ENCODE measurements at regions not wholly inside any gene's neighbourhood (a gene's known extent, or its start where the extent isn't known, plus 50 kb on each side); places are given as distances from the start of the nearest gene placed in this dataset.
"Not testable (repeated sequence)": the region's sequence is repeated elsewhere in the genome, so short reads cannot be mapped to it uniquely, and the experiment has no call there.

DNA sequence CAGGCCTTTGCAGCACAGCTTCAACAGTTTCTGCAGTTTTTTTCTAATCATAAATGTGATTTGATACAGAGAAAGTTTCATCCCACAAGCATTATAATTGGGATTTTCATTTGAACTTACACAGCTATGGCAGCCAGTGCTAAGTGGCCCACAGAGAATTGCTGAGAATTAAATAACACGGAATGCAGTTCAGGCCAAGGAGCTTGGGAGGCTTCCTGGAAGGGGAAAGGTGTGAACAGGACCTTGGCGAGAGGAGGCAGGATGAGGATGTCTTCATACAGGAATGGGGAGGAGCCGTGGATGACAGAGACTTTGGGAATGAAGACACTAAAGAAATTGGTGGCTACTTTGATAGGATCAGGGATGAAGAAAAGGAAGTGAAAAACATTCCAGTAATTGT is 95.3 kb downstream of the ZNF22 start:
- TF ChIP-seq, protein P1, sequence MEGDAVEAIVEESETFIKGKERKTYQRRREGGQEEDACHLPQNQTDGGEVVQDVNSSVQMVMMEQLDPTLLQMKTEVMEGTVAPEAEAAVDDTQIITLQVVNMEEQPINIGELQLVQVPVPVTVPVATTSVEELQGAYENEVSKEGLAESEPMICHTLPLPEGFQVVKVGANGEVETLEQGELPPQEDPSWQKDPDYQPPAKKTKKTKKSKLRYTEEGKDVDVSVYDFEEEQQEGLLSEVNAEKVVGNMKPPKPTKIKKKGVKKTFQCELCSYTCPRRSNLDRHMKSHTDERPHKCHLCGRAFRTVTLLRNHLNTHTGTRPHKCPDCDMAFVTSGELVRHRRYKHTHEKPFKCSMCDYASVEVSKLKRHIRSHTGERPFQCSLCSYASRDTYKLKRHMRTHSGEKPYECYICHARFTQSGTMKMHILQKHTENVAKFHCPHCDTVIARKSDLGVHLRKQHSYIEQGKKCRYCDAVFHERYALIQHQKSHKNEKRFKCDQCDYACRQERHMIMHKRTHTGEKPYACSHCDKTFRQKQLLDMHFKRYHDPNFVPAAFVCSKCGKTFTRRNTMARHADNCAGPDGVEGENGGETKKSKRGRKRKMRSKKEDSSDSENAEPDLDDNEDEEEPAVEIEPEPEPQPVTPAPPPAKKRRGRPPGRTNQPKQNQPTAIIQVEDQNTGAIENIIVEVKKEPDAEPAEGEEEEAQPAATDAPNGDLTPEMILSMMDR (IDR thresholded peaks at IDR 0.05): no peak
- Mint-ChIP-seq H3K4me3 (ENCODE audit: unreplicated experiment) (no peak overlapping the region), H3K9me3 (ENCODE audit: low read depth) (no peaks in the 10 kb centered on the region), H3K36me3 (ENCODE audit: low read depth) (no peaks in the 10 kb centered on the region), H3K27ac (ENCODE audit: unreplicated experiment) (no peak overlapping the region), H3K4me1 (ENCODE audit: low read depth) (no peaks in the 10 kb centered on the region), H3K27me3 (ENCODE audit: low read depth) (peaks cover 24% of the 10 kb centered on the region)
- DNase-seq (ENCODE audit: low spot score): no peak

DNA sequence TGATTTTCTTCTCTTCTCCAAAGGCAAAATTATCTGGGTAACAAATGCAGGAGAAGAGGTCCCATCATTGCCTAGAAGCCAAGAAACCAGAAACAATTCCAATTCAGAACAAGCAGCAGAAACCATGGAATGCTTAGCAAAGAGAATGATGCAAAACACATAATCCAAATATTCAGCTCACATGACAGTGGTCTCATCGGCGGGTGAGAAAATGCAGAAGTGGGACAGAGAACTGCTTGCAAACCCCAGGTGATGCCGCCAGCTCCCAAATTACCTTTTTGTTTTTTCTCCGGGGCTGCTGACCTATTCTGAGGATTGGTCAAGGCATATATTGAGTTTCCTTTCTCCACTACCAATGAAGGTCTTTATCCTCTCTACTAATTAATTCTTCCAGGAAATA is 99.7 kb downstream of the ZNF22 start:
- DNase-seq (ENCODE audit: low spot score): no peak
- H3K4me1 Mint-ChIP-seq (ENCODE audit: low read depth): no peaks in the 10 kb centered on the region
- no peaks in the 10 kb centered on the region for H3K9me3 Mint-ChIP-seq (ENCODE audit: low read depth)
- H3K36me3 Mint-ChIP-seq (ENCODE audit: low read depth): no peaks in the 10 kb centered on the region
- H3K4me3 Mint-ChIP-seq (ENCODE audit: unreplicated experiment): no peak overlapping the region
- H3K27me3 Mint-ChIP-seq (ENCODE audit: low read depth): peaks cover 32% of the 10 kb centered on the region
- H3K27ac Mint-ChIP-seq (ENCODE audit: unreplicated experiment): no peak overlapping the region
- TF ChIP-seq, protein P1 (IDR thresholded peaks at IDR 0.05): no peak

DNA sequence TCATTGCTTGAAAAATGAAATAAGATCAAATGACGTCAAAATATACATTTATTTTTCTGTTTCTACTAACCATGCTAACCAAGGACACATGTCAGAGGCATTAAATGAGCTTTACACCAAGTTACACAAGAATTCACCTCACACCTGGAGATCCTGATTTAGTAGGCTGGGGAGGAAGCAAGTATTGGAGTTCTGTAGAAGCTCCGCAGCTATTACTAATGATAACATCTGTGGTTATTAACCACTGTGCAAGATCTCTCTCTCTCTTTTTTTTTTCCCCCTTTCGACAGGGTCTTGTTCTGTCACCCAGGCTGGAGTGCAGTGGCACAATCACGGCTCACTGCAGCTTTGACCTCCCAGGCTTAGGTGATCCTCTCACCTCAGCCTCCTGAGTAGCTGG is 104.0 kb downstream of the ZNF22 start:
- Mint-ChIP-seq H3K27ac (ENCODE audit: unreplicated experiment) (no peak overlapping the region), H3K4me3 (ENCODE audit: unreplicated experiment) (no peak overlapping the region), H3K36me3 (ENCODE audit: low read depth) (no peaks in the 10 kb centered on the region), H3K4me1 (ENCODE audit: low read depth) (no peaks in the 10 kb centered on the region), H3K27me3 (ENCODE audit: low read depth) (peaks cover 31% of the 10 kb centered on the region), H3K9me3 (ENCODE audit: low read depth) (no peaks in the 10 kb centered on the region)
- TF ChIP-seq, protein P1 (IDR thresholded peaks at IDR 0.05): no peak
- DNase-seq (ENCODE audit: low spot score): no peak

DNA sequence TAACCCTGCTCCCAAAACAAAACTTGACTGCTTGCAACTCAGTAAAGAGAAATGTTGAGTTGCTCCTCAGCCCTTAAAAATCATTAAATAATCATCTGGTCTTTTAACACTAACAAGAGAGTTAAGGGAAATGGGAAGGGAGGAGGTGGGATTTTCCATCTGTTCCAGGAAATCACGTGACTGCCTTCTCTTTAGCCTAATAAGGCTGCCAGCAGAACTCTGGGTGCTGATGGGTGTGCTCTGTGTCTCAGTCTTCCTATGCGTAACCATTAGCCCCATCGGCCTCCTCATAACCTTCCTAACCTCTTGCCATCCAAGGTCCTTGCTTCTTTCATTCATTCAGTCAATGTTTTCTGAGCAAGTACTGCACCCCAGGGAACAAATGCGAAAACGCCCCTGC is 104.6 kb downstream of the ZNF22 start:
- not testable (repeated sequence) for H3K4me1 Mint-ChIP-seq (ENCODE audit: low read depth); H3K36me3 Mint-ChIP-seq (ENCODE audit: low read depth)

DNA sequence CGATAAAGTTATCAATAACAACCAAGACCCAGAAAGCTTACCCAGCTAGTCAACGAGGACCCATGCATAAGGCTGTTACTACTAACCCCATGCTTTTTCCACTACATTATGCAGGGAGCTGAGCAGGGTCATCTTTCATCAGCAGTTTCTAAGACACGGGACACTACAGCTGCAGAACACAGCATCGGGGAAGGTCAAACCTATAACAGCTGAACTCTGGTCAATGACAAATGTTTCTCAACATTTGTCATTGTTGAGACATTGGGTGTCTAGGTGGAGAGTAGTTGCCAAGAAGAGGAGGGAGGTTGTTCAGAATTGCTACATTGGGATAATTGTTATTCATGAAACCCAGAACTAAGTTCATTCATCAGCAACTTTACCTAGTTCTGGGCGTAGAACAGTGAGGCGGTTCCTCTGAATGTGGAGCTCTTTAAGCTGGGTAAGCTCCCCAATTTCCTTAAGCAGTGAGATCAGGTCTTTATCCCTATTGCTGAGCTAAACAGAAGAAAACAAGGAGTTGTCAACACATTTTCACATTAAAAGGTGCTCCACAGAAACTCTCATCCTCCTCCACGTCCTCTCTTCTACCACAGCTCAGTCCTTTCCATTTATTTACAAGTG is 105.6 kb downstream of the ZNF22 start:
- Mint-ChIP-seq H3K27ac (ENCODE audit: unreplicated experiment) (no peak overlapping the region), H3K4me3 (ENCODE audit: unreplicated experiment) (no peak overlapping the region), H3K36me3 (ENCODE audit: low read depth) (no peaks in the 10 kb centered on the region), H3K4me1 (ENCODE audit: low read depth) (no peaks in the 10 kb centered on the region), H3K27me3 (ENCODE audit: low read depth) (peaks cover 27% of the 10 kb centered on the region), H3K9me3 (ENCODE audit: low read depth) (no peaks in the 10 kb centered on the region)
- TF ChIP-seq, protein P1 (IDR thresholded peaks at IDR 0.05): no peak
- no peak for DNase-seq (ENCODE audit: low spot score)

More for the DNA sequence above, 104.6 kb downstream of the ZNF22 start:
- peaks cover 30% of the 10 kb centered on the region for H3K27me3 Mint-ChIP-seq (ENCODE audit: low read depth)
- not testable (repeated sequence) for H3K27ac Mint-ChIP-seq (ENCODE audit: unreplicated experiment); H3K4me3 Mint-ChIP-seq (ENCODE audit: unreplicated experiment); DNase-seq (ENCODE audit: low spot score); H3K9me3 Mint-ChIP-seq (ENCODE audit: low read depth)

DNA sequence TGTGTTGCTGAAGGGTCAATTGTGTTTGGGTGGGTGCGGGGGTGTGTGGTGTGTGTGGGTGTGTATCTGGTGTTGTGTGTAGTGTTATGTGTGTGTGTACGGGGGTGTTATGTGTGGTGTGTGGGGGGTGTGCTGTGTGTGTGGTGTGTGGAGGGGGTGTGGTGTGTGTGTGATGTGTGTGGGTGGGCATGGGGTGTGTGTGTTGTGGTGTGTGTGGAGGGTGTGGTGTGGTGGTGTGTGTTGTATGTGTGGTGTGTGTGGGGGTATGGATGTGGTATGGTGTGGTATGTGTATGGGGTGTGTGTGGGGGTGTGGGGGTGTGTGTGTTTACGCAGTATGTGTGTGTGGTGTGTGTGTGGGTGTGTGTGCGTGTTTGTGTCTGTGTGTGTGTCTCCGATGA is 110.8 kb downstream of the ZNF22 start:
- H3K36me3 Mint-ChIP-seq (ENCODE audit: low read depth): no peaks in the 10 kb centered on the region
- peaks cover 25% of the 10 kb centered on the region for H3K27me3 Mint-ChIP-seq (ENCODE audit: low read depth)
- no peak for DNase-seq (ENCODE audit: low spot score)
- no peaks in the 10 kb centered on the region for H3K4me1 Mint-ChIP-seq (ENCODE audit: low read depth)
- H3K9me3 Mint-ChIP-seq (ENCODE audit: low read depth): no peaks in the 10 kb centered on the region
- H3K27ac Mint-ChIP-seq (ENCODE audit: unreplicated experiment): no peak overlapping the region
- TF ChIP-seq, protein P1 (IDR thresholded peaks at IDR 0.05): no peak
- H3K4me3 Mint-ChIP-seq (ENCODE audit: unreplicated experiment): no peak overlapping the region

DNA sequence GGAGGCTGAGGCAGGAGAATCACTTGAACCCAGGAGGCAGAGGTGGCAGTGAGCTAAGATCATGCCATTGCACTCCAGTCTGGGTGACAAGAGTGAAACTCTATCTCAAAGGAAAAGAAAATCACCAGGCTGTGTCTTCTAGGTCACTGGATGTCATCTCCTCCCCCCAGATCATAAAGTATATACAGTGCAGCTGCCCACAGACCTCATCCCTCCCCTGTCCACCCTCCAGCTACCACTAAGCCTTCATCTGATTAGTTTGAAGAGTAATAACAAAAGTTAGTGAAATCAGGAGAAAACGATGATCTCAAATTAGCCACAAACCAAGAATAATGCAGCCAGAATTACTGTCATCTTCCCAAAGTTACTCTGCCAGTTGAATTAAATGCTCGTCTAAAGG is 117.2 kb downstream of the ZNF22 start:
- H3K4me3 Mint-ChIP-seq (ENCODE audit: unreplicated experiment); H3K4me1 Mint-ChIP-seq (ENCODE audit: low read depth); H3K9me3 Mint-ChIP-seq (ENCODE audit: low read depth); DNase-seq (ENCODE audit: low spot score); H3K27ac Mint-ChIP-seq (ENCODE audit: unreplicated experiment); H3K36me3 Mint-ChIP-seq (ENCODE audit: low read depth): not testable (repeated sequence)
- H3K27me3 Mint-ChIP-seq (ENCODE audit: low read depth): peaks cover 29% of the 10 kb centered on the region

All from chondrocyte (in vitro differentiated cells).